Ascending aorta (tissue), 2 donors: ENCODE measurements at regions not wholly inside any gene's neighbourhood (a gene's known extent, or its start where the extent isn't known, plus 50 kb on each side); places are given as distances from the start of the nearest gene placed in this dataset.

Experiments
- DNase-seq, 2 donors: peaks; one replicate each; pipeline ENCODE4 v3.0.0-alpha.2; 2019; ENCODE audit warnings: low spot score in 2 of 2
- H3K27ac ChIP-seq, 2 donors: fragments of 200-600 bp; sonication (generic); one replicate each; pipeline ENCODE4 v1.5.1; 2016 to 2017; ENCODE audit warnings: mild to moderate bottlenecking in 1 of 2
- H3K27me3 ChIP-seq: fragments of 200-600 bp; sonication (generic); one replicate; pipeline ENCODE4 v1.5.1; 2017
- H3K36me3 ChIP-seq, 2 donors: fragments of 200-600 bp; sonication (generic); one replicate each; pipeline ENCODE4 v1.5.1; 2016
- H3K4me1 ChIP-seq, 2 donors: fragments of 200-600 bp; sonication (generic); one replicate each; pipeline ENCODE4 v1.5.1; 2016 to 2017; ENCODE audit warnings: mild to moderate bottlenecking in 1 of 2
- H3K4me3 ChIP-seq, 2 donors: fragments of 200-600 bp; sonication (generic); one replicate each; pipeline ENCODE4 v1.5.1; 2016 to 2017; ENCODE audit warnings: mild to moderate bottlenecking in 1 of 2
- H3K9me3 ChIP-seq, 2 donors: fragments of 200-600 bp; sonication (generic); one replicate each; pipeline ENCODE4 v1.5.1; 2016
- CTCF ChIP-seq, 3 experiments: fragments of 200-600 bp in 2 of 3; fragments of 450-650 bp in 1 of 3; sonication (generic) in 2 of 3; IDR thresholded peaks; one replicate each; pipeline ENCODE4 v1.5.1; 2016 to 2019; ENCODE audit warnings: antibody characterized with exemption in 3 of 3, mild to moderate bottlenecking in 1 of 3, moderate library complexity in 1 of 3
- intact Hi-C: fragments of 100-400 bp; cut with DNase I; formaldehyde crosslinking; loops from one replicate; pipeline ENCODE4 v1.15.1; 2023

- no peak overlapping the region for H3K4me3 ChIP-seq
- no peak for DNase-seq
- H3K36me3 ChIP-seq = no peaks in the 10 kb centered on the region
- H3K27ac ChIP-seq = no peak overlapping the region
- TF ChIP-seq CTCF (IDR thresholded peaks at IDR 0.05) = no peak
- H3K9me3 ChIP-seq = no peaks in the 10 kb centered on the region
- intact Hi-C loops = no loop called here
- H3K4me1 ChIP-seq = peaks cover 0 to 2% of the 10 kb centered on the region in 2 donors
- no peaks in the 10 kb centered on the region for H3K27me3 ChIP-seq
These were observed 96.9 kb downstream of the SOX4 start for GRCh38 chr6:21690489-21690888.

GRCh38 chr6:21691685-21692346 lies 98.3 kb downstream of the SOX4 start:
- no peak overlapping the region for H3K4me3 ChIP-seq
- no peaks in the 10 kb centered on the region for H3K36me3 ChIP-seq
- H3K27ac ChIP-seq = no peak overlapping the region
- no peaks in the 10 kb centered on the region for H3K9me3 ChIP-seq
- intact Hi-C loops = no loop called here
- no peaks in the 10 kb centered on the region for H3K4me1 ChIP-seq
- no peak for DNase-seq
- no peaks in the 10 kb centered on the region for H3K27me3 ChIP-seq
- no peak for TF ChIP-seq CTCF (IDR thresholded peaks at IDR 0.05)

GRCh38 chr6:21692721-21693120 lies 99.2 kb downstream of the SOX4 start:
- Histone ChIP-seq H3K27me3 (no peaks in the 10 kb centered on the region), H3K36me3 (no peaks in the 10 kb centered on the region), H3K4me1 (no peaks in the 10 kb centered on the region), H3K4me3 (no peak overlapping the region), H3K9me3 (no peaks in the 10 kb centered on the region), H3K27ac (no peak overlapping the region)
- intact Hi-C loops = no loop called here
- TF ChIP-seq CTCF (IDR thresholded peaks at IDR 0.05) = no peak
- DNase-seq = no peak

GRCh38 chr6:21694168-21694567 lies 100.6 kb downstream of the SOX4 start:
- Histone ChIP-seq H3K36me3 (no peaks in the 10 kb centered on the region), H3K4me3 (no peak overlapping the region), H3K4me1 (no peaks in the 10 kb centered on the region), H3K27ac (no peak overlapping the region), H3K9me3 (no peaks in the 10 kb centered on the region), H3K27me3 (no peaks in the 10 kb centered on the region)
- intact Hi-C loops = no loop called here
- no peak for TF ChIP-seq CTCF (IDR thresholded peaks at IDR 0.05)
- no peak for DNase-seq

- no peaks in the 10 kb centered on the region for H3K27me3 ChIP-seq
- peaks cover 0 to 11% of the 10 kb centered on the region in 2 donors for H3K4me1 ChIP-seq
- H3K27ac ChIP-seq = peak overlapping the region in 1 of 2 donors; percentile 50
- H3K4me3 ChIP-seq = no peak overlapping the region
- no peaks in the 10 kb centered on the region for H3K36me3 ChIP-seq
- DNase-seq = no peak
- TF ChIP-seq CTCF (IDR thresholded peaks at IDR 0.05) = no peak
- intact Hi-C loops = no loop called here
- no peaks in the 10 kb centered on the region for H3K9me3 ChIP-seq
These were observed 114.2 kb downstream of the SOX4 start for GRCh38 chr6:21707524-21708319.
